GM12878 (cell line): ENCODE measurements at regions not wholly inside any gene's neighbourhood (a gene's known extent, or its start where the extent isn't known, plus 50 kb on each side); places are given as distances from the start of the nearest gene placed in this dataset.

ENCODE experiments used
- ATAC-seq: fragments of 200-7000 bp; cut with Tn5 transposase; 3 replicates; pipeline ENCODE4 v1.9.1; 2020; ENCODE audit warnings: mild to moderate bottlenecking, moderate library complexity
- BruUV-seq: library from RNA; stranded (reverse); fragments of 400-500 nt; replicated peaks from 2 replicates; lab custom pipeline; 2021; lab: Mats Ljungman, UMichigan
- CTCF ChIA-PET: fragments of 300-600 bp; sonication (Branson Sonifier 250); formaldehyde crosslinking; extraction: SDS; loops from one replicate; lab custom pipeline; 2021; ENCODE audit warnings: inconsistent platforms; lab: Yijun Ruan, JAX
- POLR2A ChIA-PET: fragments of 350-600 bp; formaldehyde crosslinking; extraction: SDS; loops from one replicate; lab custom pipeline; 2021; ENCODE audit warnings: inconsistent platforms; lab: Charles Lee
- RAD21 ChIA-PET: fragments of 300-600 bp; sonication (Branson Sonifier 250); formaldehyde crosslinking; loops from one replicate; lab custom pipeline; 2023; ENCODE audit warnings: antibody characterized with exemption; ENCODE audit not compliant: unreplicated experiment; lab: Charles Lee
- SMC1A ChIA-PET: fragments of 300-600 bp; sonication (Branson Sonifier 250); formaldehyde crosslinking; loops from one replicate; lab custom pipeline; 2023; ENCODE audit not compliant: unreplicated experiment, uncharacterized antibody; lab: Charles Lee
- DNase-seq: peaks from one replicate; pipeline ENCODE4 v3.0.0-alpha.2; 2011; ENCODE audit warnings: low read depth, low spot score
- FAIRE-seq: peaks from 3 replicates; lab custom pipeline; 2011; peaks lifted over from hg19 to GRCh38; lab: Jason Lieb, UNC
- H2AFZ ChIP-seq: 2 replicates; pipeline ENCODE4 v1.6.0; 2011; ENCODE audit warnings: low read depth, low read length, control low read depth; ENCODE audit not compliant: control insufficient read depth
- H3K27ac ChIP-seq: 2 replicates; pipeline ENCODE4 v1.5.1; 2011; ENCODE audit warnings: control low read depth; ENCODE audit not compliant: control insufficient read depth, insufficient read depth
- H3K27me3 ChIP-seq, 2 experiments: replicated peaks in 1 of 2; 2 replicates each; pipeline versions ENCODE4 v1.6.0 to v1.6.1; 2011; ENCODE audit warnings: low read length in 1 of 2; ENCODE audit not compliant: control insufficient read depth in 2 of 2, insufficient read depth in 2 of 2
- H3K36me3 ChIP-seq, 2 experiments: 2 replicates each; pipeline ENCODE4 v1.5.1; 2011; ENCODE audit warnings: low read length in 1 of 2; ENCODE audit not compliant: control insufficient read depth in 2 of 2, insufficient read depth in 2 of 2
- H3K4me1 ChIP-seq: 2 replicates; pipeline ENCODE4 v1.6.1; 2011; ENCODE audit warnings: mild to moderate bottlenecking, low read length, moderate library complexity, mixed read lengths; ENCODE audit not compliant: control insufficient read depth, insufficient read depth
- H3K4me2 ChIP-seq: 2 replicates; pipeline ENCODE4 v1.6.0; 2011; ENCODE audit warnings: control low read depth; ENCODE audit not compliant: control insufficient read depth, insufficient read depth
- H3K4me3 ChIP-seq: fragments of 200-600 bp; sonication (generic); 2 replicates; pipeline ENCODE4 v1.5.1; 2016
- H3K79me2 ChIP-seq: 2 replicates; pipeline ENCODE4 v1.6.0; 2011; ENCODE audit warnings: low read length; ENCODE audit not compliant: control insufficient read depth, insufficient read depth
- H3K9ac ChIP-seq: 2 replicates; pipeline ENCODE4 v1.8.0; 2011; ENCODE audit warnings: low read length, control low read depth, mixed read lengths; ENCODE audit not compliant: control insufficient read depth, insufficient read depth
- H3K9me3 ChIP-seq: replicated peaks from 3 replicates; pipeline ENCODE4 v1.5.1; 2011; ENCODE audit warnings: mild to moderate bottlenecking, low read length; ENCODE audit not compliant: control insufficient read depth, insufficient read depth
- H4K20me1 ChIP-seq: 2 replicates; pipeline ENCODE4 v1.6.0; 2011; ENCODE audit not compliant: control insufficient read depth, insufficient read depth
- EGR1 ChIP-seq, 2 experiments: IDR thresholded peaks; 1 replicate in 1 of 2; 2 replicates in 1 of 2; pipeline ENCODE4 v1.6.1; 2011 to 2012; ENCODE audit warnings: low read depth in 2 of 2, low read length in 2 of 2, borderline replicate concordance in 1 of 2, mild to moderate bottlenecking in 1 of 2, moderate library complexity in 1 of 2
- IRF3 ChIP-seq: fragments of 450-650 bp; IDR thresholded peaks from 2 replicates; pipeline ENCODE4 v1.6.1; 2014; ENCODE audit warnings: mild to moderate bottlenecking
- KDM1A ChIP-seq: fragments of 200-600 bp; sonication (generic); IDR thresholded peaks from 2 replicates; pipeline ENCODE4 v1.6.1; 2016; ENCODE audit warnings: borderline replicate concordance
- MEF2A ChIP-seq: IDR thresholded peaks from 2 replicates; pipeline ENCODE4 v1.6.1; 2011; ENCODE audit warnings: low read depth, mild to moderate bottlenecking, low read length, moderate library complexity; ENCODE audit not compliant: insufficient read depth
- POLR2A ChIP-seq: IDR thresholded peaks from 2 replicates; pipeline ENCODE4 v1.6.1; 2011; ENCODE audit warnings: low read depth, mild to moderate bottlenecking, low read length
- RB1 ChIP-seq: fragments of 450-650 bp; formaldehyde crosslinking; IDR thresholded peaks from 2 replicates; pipeline ENCODE4 v1.6.1; 2017; ENCODE audit warnings: mild to moderate bottlenecking, borderline replicate concordance
- RUNX3 ChIP-seq: IDR thresholded peaks from 2 replicates; pipeline ENCODE4 v1.6.1; 2012; ENCODE audit warnings: low read length, inconsistent platforms
- SIN3A ChIP-seq: IDR thresholded peaks from 2 replicates; pipeline ENCODE4 v1.6.1; 2012; ENCODE audit warnings: low read depth, low read length, improper control_type of control experiment
- SMC3 ChIP-seq: IDR thresholded peaks from 2 replicates; pipeline ENCODE4 v1.6.1; 2011; ENCODE audit warnings: low read length, improper control_type of control experiment, borderline replicate concordance
- SP1 ChIP-seq: IDR thresholded peaks from one replicate; pipeline ENCODE4 v1.6.1; 2011; ENCODE audit warnings: low read depth, low read length
- TBL1XR1 ChIP-seq: IDR thresholded peaks from 2 replicates; pipeline ENCODE4 v1.6.1; 2012; ENCODE audit warnings: low read depth, low read length, improper control_type of control experiment
- YBX1 ChIP-seq: fragments of 450-650 bp; IDR thresholded peaks from 2 replicates; pipeline ENCODE4 v1.6.1; 2016; ENCODE audit warnings: antibody characterized with exemption
- ZBTB4 ChIP-seq: fragments of 450-650 bp; formaldehyde crosslinking; IDR thresholded peaks from 2 replicates; pipeline ENCODE4 v1.4.0; 2022; ENCODE audit warnings: mild to moderate bottlenecking, moderate library complexity
- ZNF592 ChIP-seq: fragments of 450-650 bp; IDR thresholded peaks from 2 replicates; pipeline ENCODE4 v1.6.1; 2017; ENCODE audit warnings: mild to moderate bottlenecking, moderate library complexity
- ZZZ3 ChIP-seq: IDR thresholded peaks from 2 replicates; pipeline ENCODE4 v1.6.1; 2011; ENCODE audit warnings: low read depth; ENCODE audit not compliant: control insufficient read depth, insufficient read length
- in situ Hi-C: fragments of 300-500 bp; cut with MboI; formaldehyde crosslinking; loops from 9 replicates; pipeline ENCODE4 v1.14.3; 2018; ENCODE audit warnings: mixed read lengths
- intact Hi-C: fragments of 100-400 bp; cut with micrococcal nuclease; formaldehyde crosslinking; loops from one replicate; pipeline ENCODE4 v1.14.2; 2022; ENCODE audit not compliant: unreplicated experiment
- TF ChIP-seq, protein P1 (sequence below): IDR thresholded peaks from 2 replicates; pipeline ENCODE4 v1.6.1; 2011; ENCODE audit warnings: mild to moderate bottlenecking, low read depth, low read length, moderate library complexity; ENCODE audit not compliant: insufficient replicate concordance

GRCh38 chr6:77092971-77093370 lies 370.3 kb downstream of the HTR1B start (continued):
- TF ChIP-seq SMC3: no peak
- no peak for TF ChIP-seq YBX1
- no peak for TF ChIP-seq ZZZ3
- TF ChIP-seq, protein P1, sequence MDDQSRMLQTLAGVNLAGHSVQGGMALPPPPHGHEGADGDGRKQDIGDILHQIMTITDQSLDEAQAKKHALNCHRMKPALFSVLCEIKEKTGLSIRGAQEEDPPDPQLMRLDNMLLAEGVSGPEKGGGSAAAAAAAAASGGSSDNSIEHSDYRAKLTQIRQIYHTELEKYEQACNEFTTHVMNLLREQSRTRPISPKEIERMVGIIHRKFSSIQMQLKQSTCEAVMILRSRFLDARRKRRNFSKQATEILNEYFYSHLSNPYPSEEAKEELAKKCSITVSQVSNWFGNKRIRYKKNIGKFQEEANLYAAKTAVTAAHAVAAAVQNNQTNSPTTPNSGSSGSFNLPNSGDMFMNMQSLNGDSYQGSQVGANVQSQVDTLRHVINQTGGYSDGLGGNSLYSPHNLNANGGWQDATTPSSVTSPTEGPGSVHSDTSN: no peak
- no peak for TF ChIP-seq SP1
- TF ChIP-seq MEF2A: no peak
- TF ChIP-seq, all 136 proteins: peak for 0

- DNase-seq: no peak
- intact Hi-C loops: no loop called here
- Histone ChIP-seq H3K4me3 (no peak overlapping the region), H4K20me1 (no peaks in the 10 kb centered on the region), H3K27me3 (no peaks in the 10 kb centered on the region)
- no TSS peak for BruUV-seq
- ChIA-PET CTCF (no interaction called here), POLR2A (no interaction called here)
- no peak for TF ChIP-seq IRF3
- no peak for TF ChIP-seq ZBTB4 (CRISPR knock-in tag)
- TF ChIP-seq POLR2A: no peak
- no peak for TF ChIP-seq KDM1A
- TF ChIP-seq TBL1XR1: no peak
- TF ChIP-seq RB1: no peak
- no peak for TF ChIP-seq ZNF592
- TF ChIP-seq SIN3A: no peak
- TF ChIP-seq RUNX3: no peak
- no peak for TF ChIP-seq EGR1 (IDR thresholded peaks at IDR 0.05; ENCODE audit: borderline replicate concordance in 1 of 2, low read depth in 2 of 2, low read length in 2 of 2)
- TF ChIP-seq, all 136 proteins: peak for 0
- FAIRE-seq (no peak), ATAC-seq (no peak)
- Histone ChIP-seq H2AFZ (no peak overlapping the region), H3K79me2 (no peaks in the 10 kb centered on the region), H3K4me2 (no peak overlapping the region), H3K9ac (no peak overlapping the region), H3K4me1 (no peaks in the 10 kb centered on the region), H3K36me3 (no peaks in the 10 kb centered on the region), H3K27ac (no peak overlapping the region), H3K9me3 (no peaks in the 10 kb centered on the region)
- ChIA-PET RAD21 (no interaction called here), SMC1A (interaction anchor here (1.7 kb wide), 1 partner anchor 15 kb away, joined by 4 read pairs; no protein-coding TSS in a partner anchor)
- in situ Hi-C loops: no loop called here
These were observed 373.5 kb downstream of the HTR1B start for GRCh38 chr6:77089776-77090175.
